OCI-LY7 (cell line): ENCODE measurements at regions not wholly inside any gene's neighbourhood (a gene's known extent, or its start where the extent isn't known, plus 50 kb on each side); places are given as distances from the start of the nearest gene placed in this dataset.

ENCODE experiments used
- BruUV-seq: library from RNA; stranded (reverse); fragments of 400-500 nt; replicated peaks from 2 replicates; lab custom pipeline; 2021; lab: Mats Ljungman, UMichigan
- CTCF ChIA-PET: fragments of 300-600 bp; sonication (Branson Sonifier 250); formaldehyde crosslinking; loops from one replicate; lab custom pipeline; 2022; ENCODE audit warnings: antibody characterized with exemption; ENCODE audit not compliant: unreplicated experiment; lab: Charles Lee
- POLR2A ChIA-PET: fragments of 300-600 bp; sonication (Branson Sonifier 250); formaldehyde crosslinking; loops from one replicate; lab custom pipeline; 2022; ENCODE audit warnings: antibody characterized with exemption; lab: Charles Lee
- DNase-seq: peaks from one replicate; pipeline ENCODE4 v3.0.0-alpha.2; 2015; ENCODE audit warnings: low spot score
- H2AFZ ChIP-seq: fragments of 200-600 bp; sonication (generic), shearing (Covaris generic); 2 replicates; pipeline ENCODE4 v1.6.1; 2014; ENCODE audit warnings: mild to moderate bottlenecking, antibody characterized with exemption, low read length, moderate library complexity
- H3K27ac ChIP-seq: fragments of 200-600 bp; sonication (generic); 2 replicates; pipeline ENCODE4 v1.5.1; 2014; ENCODE audit warnings: mixed run types, low read depth, mild to moderate bottlenecking, moderate library complexity, low read length, inconsistent platforms; ENCODE audit not compliant: poor library complexity, severe bottlenecking
- H3K36me3 ChIP-seq: fragments of 200-600 bp; sonication (generic); 2 replicates; pipeline ENCODE4 v1.6.1; 2014; ENCODE audit warnings: mild to moderate bottlenecking, antibody characterized with exemption, low read length, moderate library complexity, mixed read lengths; ENCODE audit not compliant: insufficient read depth
- H3K4me1 ChIP-seq: fragments of 200-600 bp; sonication (generic); 2 replicates; pipeline ENCODE4 v1.5.1; 2014; ENCODE audit warnings: mild to moderate bottlenecking, low read length; ENCODE audit not compliant: insufficient read depth, poor library complexity, severe bottlenecking
- H3K4me2 ChIP-seq: fragments of 200-600 bp; sonication (generic); 2 replicates; pipeline ENCODE4 v1.6.1; 2014; ENCODE audit warnings: mild to moderate bottlenecking, low read length
- H3K4me3 ChIP-seq: fragments of 200-600 bp; sonication (generic); 2 replicates; pipeline ENCODE4 v1.5.1; 2014; ENCODE audit warnings: mild to moderate bottlenecking, low read depth, low read length; ENCODE audit not compliant: poor library complexity, severe bottlenecking
- H3K79me2 ChIP-seq: fragments of 200-600 bp; sonication (generic); 2 replicates; pipeline ENCODE4 v1.6.1; 2016; ENCODE audit warnings: low read depth, mild to moderate bottlenecking, low read length, moderate library complexity, mixed read lengths; ENCODE audit not compliant: insufficient read depth
- H3K9me2 ChIP-seq: fragments of 200-600 bp; sonication (generic); 2 replicates; pipeline ENCODE4 v1.6.1; 2016; ENCODE audit warnings: mild to moderate bottlenecking, low read length, mixed read lengths; ENCODE audit not compliant: insufficient read depth
- H3K9me3 ChIP-seq: fragments of 200-600 bp; sonication (generic); 2 replicates; pipeline ENCODE4 v1.6.1; 2014; ENCODE audit warnings: mild to moderate bottlenecking, mixed run types, low read length, mixed read lengths
- H4K20me1 ChIP-seq: fragments of 200-600 bp; sonication (generic); 2 replicates; pipeline ENCODE4 v1.6.1; 2014; ENCODE audit warnings: mild to moderate bottlenecking, antibody characterized with exemption, low read length, moderate library complexity, mixed read lengths; ENCODE audit not compliant: insufficient read depth
- EZH2phosphoT487 ChIP-seq: fragments of 200-600 bp; sonication (generic); IDR thresholded peaks from 2 replicates; pipeline ENCODE4 v1.6.1; 2018; ENCODE audit warnings: low read depth, borderline replicate concordance, mild to moderate bottlenecking, mixed run types, antibody characterized with exemption, low read length, moderate library complexity, mixed read lengths
- intact Hi-C: fragments of 100-400 bp; cut with micrococcal nuclease; formaldehyde crosslinking; loops from one replicate; pipeline ENCODE4 v1.10.0; 2022; ENCODE audit not compliant: unreplicated experiment
- TF ChIP-seq, protein P1 (sequence below): fragments of 200-600 bp; sonication (generic); conservative IDR thresholded peaks from 2 replicates; pipeline ENCODE4 v1.5.1; 2014; ENCODE audit warnings: mild to moderate bottlenecking, antibody characterized with exemption, low read length, moderate library complexity, mixed read lengths

- BruUV-seq, result no TSS peak
- CTCF ChIA-PET, result no interaction called here
- no peaks in the 10 kb centered on the region for H3K79me2 ChIP-seq
- H3K4me2 ChIP-seq, result no peak overlapping the region
- H3K9me2 ChIP-seq, result no peaks in the 10 kb centered on the region
- H3K36me3 ChIP-seq, result no peaks in the 10 kb centered on the region
- no peak for DNase-seq
- H4K20me1 ChIP-seq, result no peaks in the 10 kb centered on the region
- intact Hi-C loops, result no loop called here
- H3K9me3 ChIP-seq, result no peaks in the 10 kb centered on the region
- POLR2A ChIA-PET, result interaction anchor here (1.2 kb wide), 1 partner anchor 28 kb away, joined by 3 read pairs; no protein-coding TSS in a partner anchor
- no peak overlapping the region for H2AFZ ChIP-seq
- TF ChIP-seq, protein P1, sequence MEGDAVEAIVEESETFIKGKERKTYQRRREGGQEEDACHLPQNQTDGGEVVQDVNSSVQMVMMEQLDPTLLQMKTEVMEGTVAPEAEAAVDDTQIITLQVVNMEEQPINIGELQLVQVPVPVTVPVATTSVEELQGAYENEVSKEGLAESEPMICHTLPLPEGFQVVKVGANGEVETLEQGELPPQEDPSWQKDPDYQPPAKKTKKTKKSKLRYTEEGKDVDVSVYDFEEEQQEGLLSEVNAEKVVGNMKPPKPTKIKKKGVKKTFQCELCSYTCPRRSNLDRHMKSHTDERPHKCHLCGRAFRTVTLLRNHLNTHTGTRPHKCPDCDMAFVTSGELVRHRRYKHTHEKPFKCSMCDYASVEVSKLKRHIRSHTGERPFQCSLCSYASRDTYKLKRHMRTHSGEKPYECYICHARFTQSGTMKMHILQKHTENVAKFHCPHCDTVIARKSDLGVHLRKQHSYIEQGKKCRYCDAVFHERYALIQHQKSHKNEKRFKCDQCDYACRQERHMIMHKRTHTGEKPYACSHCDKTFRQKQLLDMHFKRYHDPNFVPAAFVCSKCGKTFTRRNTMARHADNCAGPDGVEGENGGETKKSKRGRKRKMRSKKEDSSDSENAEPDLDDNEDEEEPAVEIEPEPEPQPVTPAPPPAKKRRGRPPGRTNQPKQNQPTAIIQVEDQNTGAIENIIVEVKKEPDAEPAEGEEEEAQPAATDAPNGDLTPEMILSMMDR, result no peak
- TF ChIP-seq EZH2phosphoT487, result no peak
- no peaks in the 10 kb centered on the region for H3K4me1 ChIP-seq
- H3K4me3 ChIP-seq, result no peak overlapping the region
- H3K27ac ChIP-seq, result no peak overlapping the region
Observed at GRCh38 chr6:68273297-68273696, 361.8 kb upstream of the ADGRB3 start.

DNA sequence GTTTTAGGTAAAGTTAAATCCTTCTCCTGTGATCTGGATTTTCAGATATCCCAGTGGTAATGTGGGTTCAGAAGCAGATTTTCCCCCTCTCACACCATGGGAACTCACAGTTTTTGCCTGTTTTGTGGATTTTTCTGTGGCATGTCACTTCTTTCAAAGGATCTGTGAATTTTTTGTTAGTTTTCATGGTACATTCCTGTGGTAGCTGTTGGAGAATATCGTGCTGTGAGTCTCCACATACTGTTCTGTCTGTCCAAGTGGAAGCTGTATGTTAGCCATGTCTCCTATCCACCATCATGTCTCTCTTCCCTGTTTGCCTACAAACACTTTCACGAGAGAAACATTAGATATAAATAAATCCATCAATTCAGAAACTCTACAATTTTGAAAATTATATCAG is 378.7 kb upstream of the ADGRB3 start:
- Histone ChIP-seq H3K27ac (no peak overlapping the region), H4K20me1 (no peaks in the 10 kb centered on the region), H2AFZ (no peak overlapping the region), H3K4me3 (no peak overlapping the region), H3K4me1 (no peaks in the 10 kb centered on the region), H3K4me2 (no peak overlapping the region), H3K9me3 (no peaks in the 10 kb centered on the region), H3K79me2 (no peaks in the 10 kb centered on the region), H3K9me2 (no peaks in the 10 kb centered on the region), H3K36me3 (no peaks in the 10 kb centered on the region)
- ChIA-PET CTCF (no interaction called here), POLR2A (no interaction called here)
- BruUV-seq, result no TSS peak
- no peak for DNase-seq
- TF ChIP-seq EZH2phosphoT487, result no peak
- TF ChIP-seq, protein P1, result no peak
- intact Hi-C loops, result no loop called here

GRCh38 chr6:68252632-68253031 is 382.4 kb upstream of the ADGRB3 start:
- H3K4me3 ChIP-seq, result no peak overlapping the region
- BruUV-seq, result no TSS peak
- intact Hi-C loops, result no loop called here

More at GRCh38 chr6:68252632-68253031, 382.4 kb upstream of the ADGRB3 start:
- H3K4me1 ChIP-seq, result no peaks in the 10 kb centered on the region
- H3K79me2 ChIP-seq, result no peaks in the 10 kb centered on the region
- no peak overlapping the region for H3K27ac ChIP-seq
- no peak overlapping the region for H2AFZ ChIP-seq
- H3K9me2 ChIP-seq, result no peaks in the 10 kb centered on the region
- no peak overlapping the region for H3K4me2 ChIP-seq
- ChIA-PET POLR2A (interaction anchor here (0.6 kb wide), 1 partner anchor 243 kb away, joined by 3 read pairs; no protein-coding TSS in a partner anchor), CTCF (no interaction called here)
- no peaks in the 10 kb centered on the region for H4K20me1 ChIP-seq
- TF ChIP-seq, protein P1, result no peak
- no peak for TF ChIP-seq EZH2phosphoT487
- no peaks in the 10 kb centered on the region for H3K36me3 ChIP-seq
- H3K9me3 ChIP-seq, result no peaks in the 10 kb centered on the region
- no peak for DNase-seq
